Trophoblast cell (in vitro differentiated cells and primary cell): ENCODE measurements at regions not wholly inside any gene's neighbourhood (a gene's known extent, or its start where the extent isn't known, plus 50 kb on each side); places are given as distances from the start of the nearest gene placed in this dataset.

Experiments used
- DNase-seq, 2 donors: peaks; one replicate each; pipeline ENCODE4 v3.0.0-alpha.2; 2016
- H2AFZ ChIP-seq: 2 replicates; pipeline ENCODE4 v1.6.1; 2013; ENCODE audit warnings: low read length, moderate library complexity, mild to moderate bottlenecking; ENCODE audit not compliant: insufficient read depth, poor library complexity
- H2AK5ac ChIP-seq: 2 replicates; pipeline ENCODE4 v1.6.1; 2013; ENCODE audit warnings: mild to moderate bottlenecking, low read length
- H2BK120ac ChIP-seq: 2 replicates; pipeline ENCODE4 v1.6.1; 2013; ENCODE audit warnings: low read length, mild to moderate bottlenecking, moderate library complexity; ENCODE audit not compliant: insufficient read depth, poor library complexity
- H2BK12ac ChIP-seq: 2 replicates; pipeline ENCODE4 v1.6.1; 2013; ENCODE audit warnings: mild to moderate bottlenecking, low read length, moderate library complexity
- H2BK5ac ChIP-seq: 2 replicates; pipeline ENCODE4 v1.6.1; 2013; ENCODE audit warnings: low read length, low read depth, moderate library complexity, mild to moderate bottlenecking; ENCODE audit not compliant: poor library complexity
- H3K14ac ChIP-seq: 2 replicates; pipeline ENCODE4 v1.6.1; 2013; ENCODE audit warnings: mild to moderate bottlenecking, low read length
- H3K18ac ChIP-seq: 2 replicates; pipeline ENCODE4 v1.6.1; 2013; ENCODE audit warnings: mild to moderate bottlenecking, low read length
- H3K23ac ChIP-seq: 2 replicates; pipeline ENCODE4 v1.6.1; 2013; ENCODE audit warnings: low read length
- H3K27ac ChIP-seq: 2 replicates; pipeline ENCODE4 v1.5.1; 2013; ENCODE audit warnings: low read depth, mild to moderate bottlenecking, inconsistent platforms, low read length, moderate library complexity
- H3K27me3 ChIP-seq: 2 replicates; pipeline ENCODE4 v1.6.1; 2013; ENCODE audit warnings: inconsistent platforms, mild to moderate bottlenecking, low read length, moderate library complexity; ENCODE audit not compliant: insufficient read depth
- H3K36me3 ChIP-seq, 2 experiments: 1 replicate in 1 of 2; 2 replicates in 1 of 2; pipeline ENCODE4 v1.6.1; 2013; ENCODE audit warnings: low read length in 2 of 2, mild to moderate bottlenecking in 2 of 2, moderate library complexity in 1 of 2; ENCODE audit not compliant: insufficient read depth in 2 of 2, control insufficient read depth in 1 of 2
- H3K4ac ChIP-seq: 2 replicates; pipeline ENCODE4 v1.6.1; 2013; ENCODE audit warnings: low read depth, mild to moderate bottlenecking, low read length, moderate library complexity
- H3K4me1 ChIP-seq, 2 experiments: 1 replicate in 1 of 2; 2 replicates in 1 of 2; pipeline ENCODE4 v1.6.1; 2013; ENCODE audit warnings: low read length in 2 of 2, mild to moderate bottlenecking in 2 of 2, moderate library complexity in 1 of 2; ENCODE audit not compliant: insufficient read depth in 2 of 2, control insufficient read depth in 1 of 2
- H3K4me2 ChIP-seq: 2 replicates; pipeline ENCODE4 v1.6.1; 2013; ENCODE audit warnings: inconsistent platforms, mild to moderate bottlenecking, low read length, moderate library complexity
- H3K4me3 ChIP-seq: 2 replicates; pipeline ENCODE4 v1.5.1; 2013; ENCODE audit warnings: mild to moderate bottlenecking, low read depth, low read length, inconsistent platforms
- H3K79me1 ChIP-seq: one replicate; pipeline ENCODE4 v1.6.1; 2013; ENCODE audit warnings: low read length
- H3K79me2 ChIP-seq: 2 replicates; pipeline ENCODE4 v1.6.1; 2013; ENCODE audit warnings: low read length, mild to moderate bottlenecking; ENCODE audit not compliant: control insufficient read depth, insufficient read depth, poor library complexity
- H3K9ac ChIP-seq: 2 replicates; pipeline ENCODE4 v1.6.1; 2013; ENCODE audit warnings: mild to moderate bottlenecking, low read length
- H3K9me3 ChIP-seq: 2 replicates; pipeline ENCODE4 v1.6.1; 2013; ENCODE audit warnings: low read depth, mild to moderate bottlenecking, control low read depth, inconsistent platforms, low read length; ENCODE audit not compliant: insufficient read depth
- H4K12ac ChIP-seq: 2 replicates; pipeline ENCODE4 v1.6.1; 2013; ENCODE audit warnings: low read depth, mild to moderate bottlenecking, low read length, moderate library complexity
- H4K8ac ChIP-seq: 2 replicates; pipeline ENCODE4 v1.6.1; 2013; ENCODE audit warnings: low read depth, mild to moderate bottlenecking, low read length, moderate library complexity
- H4K91ac ChIP-seq: one replicate; pipeline ENCODE4 v1.6.1; 2013; ENCODE audit warnings: low read depth, mild to moderate bottlenecking, low read length, moderate library complexity
- WGBS: extraction: QIAGEN DNeasy Blood & Tissue Kit; methylation state at CpG from one replicate; pipeline ENCODE4 v1.1.7; 2013; ENCODE audit warnings: missing lambda C conversion rate; ENCODE audit not compliant: insufficient read length, insufficient coverage; ENCODE audit errors: extremely low coverage; 5-methylcytosine and 5-hydroxymethylcytosine counted together

- no peak for DNase-seq
- Histone ChIP-seq H3K18ac (no peak overlapping the region), H2BK120ac (no peak overlapping the region), H3K4me1 (no peaks in the 10 kb centered on the region), H2BK12ac (no peak overlapping the region), H3K9ac (no peak overlapping the region), H2BK5ac (no peak overlapping the region), H4K91ac (no peak overlapping the region), H3K27me3 (no peaks in the 10 kb centered on the region), H3K23ac (no peak overlapping the region), H2AFZ (no peak overlapping the region), H3K4me2 (no peak overlapping the region), H3K79me1 (no peaks in the 10 kb centered on the region), H3K9me3 (peaks cover 1% of the 10 kb centered on the region), H2AK5ac (no peak overlapping the region), H3K4me3 (no peak overlapping the region), H3K4ac (no peak overlapping the region), H3K36me3 (no peaks in the 10 kb centered on the region), H3K14ac (no peak overlapping the region), H3K27ac (no peak overlapping the region), H4K8ac (no peak overlapping the region), H3K79me2 (no peaks in the 10 kb centered on the region), H4K12ac (no peak overlapping the region)
- no CpG with 5 or more reads among the region's 15 CpGs for WGBS
Measured at GRCh38 chr2:205902041-205902899, 183.7 kb downstream of the INO80D start.

DNA sequence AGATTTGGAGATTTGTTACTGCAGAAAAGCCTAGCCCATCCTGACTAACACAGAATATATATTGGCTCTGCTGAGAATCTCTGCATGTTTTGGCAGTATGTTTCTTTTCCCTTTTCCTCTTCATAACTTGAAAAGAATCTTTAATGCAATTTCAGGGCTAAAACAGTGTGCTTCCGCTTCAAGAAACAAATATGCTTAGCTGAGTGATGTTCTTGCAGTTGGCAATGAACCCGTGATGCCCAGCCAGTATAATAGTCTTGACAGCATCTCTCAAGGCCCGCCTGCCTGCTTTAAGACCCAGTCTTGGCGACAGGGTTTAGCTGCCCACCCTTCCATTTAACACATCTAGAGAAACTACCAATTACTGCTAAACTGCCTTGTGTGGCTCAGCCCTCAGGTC, 184.5 kb downstream of the INO80D start:
- DNase-seq: no peak
- Histone ChIP-seq H3K4me3 (no peak overlapping the region), H3K27ac (no peak overlapping the region), H2BK120ac (no peak overlapping the region), H3K9me3 (peaks cover 1% of the 10 kb centered on the region), H4K91ac (no peak overlapping the region), H3K36me3 (no peaks in the 10 kb centered on the region), H3K23ac (no peak overlapping the region), H3K4ac (no peak overlapping the region), H3K4me1 (no peaks in the 10 kb centered on the region), H3K79me2 (no peaks in the 10 kb centered on the region), H3K79me1 (no peaks in the 10 kb centered on the region), H3K4me2 (no peak overlapping the region), H3K9ac (no peak overlapping the region), H4K8ac (no peak overlapping the region), H3K14ac (no peak overlapping the region), H4K12ac (no peak overlapping the region), H2AK5ac (no peak overlapping the region), H2BK12ac (no peak overlapping the region), H2BK5ac (no peak overlapping the region), H3K27me3 (no peaks in the 10 kb centered on the region), H3K18ac (no peak overlapping the region), H2AFZ (no peak overlapping the region)
- WGBS: no CpG with 5 or more reads among the region's 4 CpGs

DNA sequence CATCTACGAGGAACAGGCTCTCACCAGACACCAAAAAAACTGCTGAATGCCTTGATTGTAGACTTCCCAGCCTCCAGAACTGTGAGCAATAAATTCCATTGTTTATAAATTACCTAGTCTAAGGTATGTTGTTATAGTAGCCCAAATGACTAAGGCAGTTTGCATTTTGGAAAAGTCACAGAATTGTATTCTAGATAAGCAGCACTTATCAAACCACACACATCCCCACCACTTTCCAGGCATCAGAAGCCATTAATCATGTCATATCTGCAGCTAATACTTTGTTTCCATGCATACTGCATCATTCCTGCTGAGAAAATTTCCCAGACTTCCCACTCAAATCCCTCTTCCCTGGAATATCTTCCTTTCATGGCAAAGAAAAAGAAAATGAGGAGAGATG, 187.2 kb downstream of the INO80D start:
- WGBS: no CpG with 5 or more reads among the region's 1 CpG
- Histone ChIP-seq H3K4ac (no peak overlapping the region), H3K79me2 (no peaks in the 10 kb centered on the region), H3K23ac (no peak overlapping the region), H3K4me2 (no peak overlapping the region), H3K18ac (no peak overlapping the region), H4K12ac (no peak overlapping the region), H3K4me3 (no peak overlapping the region), H2AFZ (no peak overlapping the region), H2AK5ac (no peak overlapping the region), H3K79me1 (no peaks in the 10 kb centered on the region), H2BK120ac (no peak overlapping the region), H3K14ac (no peak overlapping the region), H4K91ac (no peak overlapping the region), H3K9me3 (peaks cover 1% of the 10 kb centered on the region), H3K36me3 (no peaks in the 10 kb centered on the region), H3K27me3 (no peaks in the 10 kb centered on the region), H4K8ac (no peak overlapping the region), H3K4me1 (no peaks in the 10 kb centered on the region), H3K9ac (no peak overlapping the region), H2BK12ac (no peak overlapping the region), H3K27ac (no peak overlapping the region), H2BK5ac (no peak overlapping the region)
- DNase-seq: no peak

DNA sequence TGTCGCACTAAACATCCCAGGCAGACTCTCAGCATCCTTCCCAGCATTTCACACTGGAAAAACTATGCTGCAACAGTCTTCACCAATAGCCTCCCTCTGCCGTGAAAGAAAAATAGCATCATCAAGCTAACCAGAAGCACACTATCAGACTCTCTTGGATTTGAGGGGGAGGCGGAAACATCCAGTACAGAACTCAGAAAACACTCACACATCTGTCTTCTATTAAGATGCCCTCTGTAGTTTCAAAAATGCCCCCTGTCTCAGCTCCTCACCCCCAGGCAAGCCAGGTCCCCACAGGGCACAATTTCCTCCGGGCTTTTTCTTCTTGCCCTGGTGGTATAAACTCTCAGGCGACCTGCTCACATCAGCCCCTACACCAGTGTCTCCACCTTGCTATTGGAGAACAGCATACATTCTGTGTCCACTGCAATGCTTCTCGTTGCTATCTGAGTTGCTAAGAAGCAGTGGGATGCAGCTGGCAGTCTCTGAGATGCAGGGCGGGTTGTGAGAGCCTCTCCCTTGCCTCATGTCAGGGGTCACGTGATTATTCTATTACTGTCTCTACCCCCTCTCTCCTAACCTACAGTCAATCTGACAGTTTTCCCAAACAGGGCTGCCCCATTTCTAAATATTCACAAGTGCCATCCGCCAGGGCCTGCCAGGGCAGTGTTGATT, 189.9 kb downstream of the INO80D start:
- DNase-seq: no peak
- no peaks in the 10 kb centered on the region for H3K27me3 ChIP-seq
- H3K4me3 ChIP-seq: no peak overlapping the region
- H3K23ac ChIP-seq: no peak overlapping the region
- no peak overlapping the region for H4K12ac ChIP-seq
- no peaks in the 10 kb centered on the region for H3K36me3 ChIP-seq
- H3K79me2 ChIP-seq: no peaks in the 10 kb centered on the region
- no peak overlapping the region for H2BK120ac ChIP-seq
- no peak overlapping the region for H4K91ac ChIP-seq
- H3K27ac ChIP-seq: no peak overlapping the region
- no peaks in the 10 kb centered on the region for H3K4me1 ChIP-seq
- H4K8ac ChIP-seq: no peak overlapping the region
- H3K9ac ChIP-seq: no peak overlapping the region
- no peak overlapping the region for H2AFZ ChIP-seq
- H3K4ac ChIP-seq: no peak overlapping the region
- H3K79me1 ChIP-seq: no peaks in the 10 kb centered on the region
- no peak overlapping the region for H2BK12ac ChIP-seq
- H2BK5ac ChIP-seq: no peak overlapping the region
- no peak overlapping the region for H2AK5ac ChIP-seq
- no peak overlapping the region for H3K14ac ChIP-seq
- no peak overlapping the region for H3K18ac ChIP-seq
- H3K9me3 ChIP-seq: peaks cover 1% of the 10 kb centered on the region
- no CpG with 5 or more reads among the region's 9 CpGs for WGBS
- H3K4me2 ChIP-seq: no peak overlapping the region
